SK-N-SH treated with all-trans-retinoic acid at 6 μM for 48 hours (cell line): ENCODE measurements at regions not wholly inside any gene's neighbourhood (a gene's known extent, or its start where the extent isn't known, plus 50 kb on each side); places are given as distances from the start of the nearest gene placed in this dataset.

Experiments used
- ATAC-seq: fragments of 200-7000 bp; cut with Tn5 transposase; 3 replicates; pipeline ENCODE4 v1.9.1; 2020; ENCODE audit warnings: mild to moderate bottlenecking, moderate library complexity
- ARNTL ChIP-seq: fragments of 450-650 bp; formaldehyde crosslinking; IDR thresholded peaks from 2 replicates; pipeline ENCODE4 v1.5.0; 2020; ENCODE audit warnings: low read depth, mild to moderate bottlenecking, moderate library complexity, borderline replicate concordance
- BACH2 ChIP-seq: fragments of 250-450 bp; sonication (Bioruptor Pico); IDR thresholded peaks from 2 replicates; pipeline ENCODE4 v1.9.0; 2021; ENCODE audit warnings: mild to moderate bottlenecking, borderline replicate concordance
- CREB5 ChIP-seq: fragments of 250-450 bp; sonication (Bioruptor Pico); IDR thresholded peaks from 2 replicates; pipeline ENCODE4 v1.5.1; 2020; ENCODE audit warnings: low read depth, mild to moderate bottlenecking, moderate library complexity
- CSDC2 ChIP-seq: fragments of 250-450 bp; sonication (Bioruptor Pico); IDR thresholded peaks from 2 replicates; pipeline ENCODE4 v1.5.0; 2020; ENCODE audit warnings: mild to moderate bottlenecking, moderate library complexity
- ESRRG ChIP-seq: fragments of 250-450 bp; sonication (Bioruptor Pico); IDR thresholded peaks from 2 replicates; pipeline ENCODE4 v1.6.1; 2021; ENCODE audit warnings: mild to moderate bottlenecking
- ISL1 ChIP-seq: fragments of 250-450 bp; sonication (Bioruptor Pico); IDR thresholded peaks from 2 replicates; pipeline ENCODE4 v2.1.2; 2022; ENCODE audit warnings: mild to moderate bottlenecking, moderate library complexity
- PATZ1 ChIP-seq: fragments of 250-450 bp; sonication (Bioruptor Pico); IDR thresholded peaks from 2 replicates; pipeline ENCODE4 v1.8.0; 2020; ENCODE audit warnings: mild to moderate bottlenecking, moderate library complexity, borderline replicate concordance
- POU6F1 ChIP-seq: fragments of 250-450 bp; sonication (Bioruptor Pico); IDR thresholded peaks from 2 replicates; pipeline ENCODE4 v1.8.0; 2021; ENCODE audit warnings: low read depth, mild to moderate bottlenecking, moderate library complexity, borderline replicate concordance
- PPARA ChIP-seq: fragments of 250-450 bp; sonication (Bioruptor Pico); IDR thresholded peaks from 2 replicates; pipeline ENCODE4 v1.5.0; 2020; ENCODE audit warnings: mild to moderate bottlenecking, borderline replicate concordance
- RARB ChIP-seq: fragments of 250-450 bp; sonication (Bioruptor Pico); IDR thresholded peaks from 2 replicates; pipeline ENCODE4 v1.8.0; 2021; ENCODE audit warnings: mild to moderate bottlenecking, moderate library complexity
- SNAI2 ChIP-seq: fragments of 250-450 bp; sonication (Bioruptor Pico); IDR thresholded peaks from 2 replicates; pipeline ENCODE4 v1.5.0; 2020; ENCODE audit warnings: mild to moderate bottlenecking, moderate library complexity
- TCF4 ChIP-seq: fragments of 250-450 bp; sonication (Bioruptor Pico); IDR thresholded peaks from 2 replicates; pipeline ENCODE4 v1.8.0; 2021; ENCODE audit warnings: mild to moderate bottlenecking, moderate library complexity, borderline replicate concordance
- TOX ChIP-seq: fragments of 250-450 bp; sonication (Bioruptor Pico); IDR thresholded peaks from 2 replicates; pipeline ENCODE4 v1.8.0; 2021; ENCODE audit warnings: mild to moderate bottlenecking, moderate library complexity, borderline replicate concordance
- TSHZ2 ChIP-seq: fragments of 250-450 bp; sonication (Bioruptor Pico); IDR thresholded peaks from 2 replicates; pipeline ENCODE4 v1.5.0; 2020; ENCODE audit warnings: mild to moderate bottlenecking, moderate library complexity
- ZC3H10 ChIP-seq: fragments of 250-450 bp; sonication (Bioruptor Pico); IDR thresholded peaks from 2 replicates; pipeline ENCODE4 v1.5.1; 2021; ENCODE audit warnings: mild to moderate bottlenecking, moderate library complexity
- ZFP30 ChIP-seq: fragments of 450-650 bp; formaldehyde crosslinking; IDR thresholded peaks from 2 replicates; pipeline ENCODE4 v1.5.0; 2022; ENCODE audit warnings: mild to moderate bottlenecking, moderate library complexity
- ZNF565 ChIP-seq: fragments of 450-650 bp; formaldehyde crosslinking; conservative IDR thresholded peaks from 2 replicates; pipeline ENCODE4 v1.5.0; 2020; ENCODE audit warnings: low read depth, mild to moderate bottlenecking, moderate library complexity
- ZNF70 ChIP-seq: fragments of 450-650 bp; formaldehyde crosslinking; IDR thresholded peaks from 2 replicates; pipeline ENCODE4 v1.5.0; 2020; ENCODE audit warnings: mild to moderate bottlenecking, moderate library complexity
- ZNF8 ChIP-seq: fragments of 450-650 bp; formaldehyde crosslinking; IDR thresholded peaks from 2 replicates; pipeline ENCODE4 v1.5.0; 2020; ENCODE audit warnings: mild to moderate bottlenecking, moderate library complexity

- no peak for ATAC-seq
- no peak for TF ChIP-seq PPARA (CRISPR knock-in tag)
- no peak for TF ChIP-seq TSHZ2 (CRISPR knock-in tag)
- no peak for TF ChIP-seq ZFP30 (CRISPR knock-in tag)
- no peak for TF ChIP-seq CREB5 (CRISPR knock-in tag)
- TF ChIP-seq TCF4 (CRISPR knock-in tag): no peak
- no peak for TF ChIP-seq ZNF70 (CRISPR knock-in tag)
- TF ChIP-seq ISL1: no peak
- TF ChIP-seq CSDC2 (CRISPR knock-in tag): no peak
- TF ChIP-seq BACH2 (CRISPR knock-in tag): no peak
- no peak for TF ChIP-seq ESRRG (CRISPR knock-in tag)
- TF ChIP-seq ZNF8: no peak
- no peak for TF ChIP-seq ARNTL (CRISPR knock-in tag)
- TF ChIP-seq PATZ1 (CRISPR knock-in tag): no peak
- TF ChIP-seq ZNF565 (CRISPR knock-in tag): no peak
- TF ChIP-seq TOX (CRISPR knock-in tag): no peak
- no peak for TF ChIP-seq RARB (CRISPR knock-in tag)
- TF ChIP-seq SNAI2 (CRISPR knock-in tag): no peak
- no peak for TF ChIP-seq POU6F1
Measured at GRCh38 chr3:161800985-161801559, 304.5 kb downstream of the OTOL1 start.

- ATAC-seq: no peak
- TF ChIP-seq PATZ1 (CRISPR knock-in tag): no peak
- no peak for TF ChIP-seq BACH2 (CRISPR knock-in tag)
- TF ChIP-seq ZNF565 (CRISPR knock-in tag): no peak
- TF ChIP-seq ZNF8: no peak
Measured at GRCh38 chr3:161818106-161818505, 321.5 kb downstream of the OTOL1 start.

- ATAC-seq: no peak
- TF ChIP-seq TCF4 (CRISPR knock-in tag): no peak
- TF ChIP-seq ISL1: no peak
- no peak for TF ChIP-seq ZNF70 (CRISPR knock-in tag)
- no peak for TF ChIP-seq ZC3H10
- no peak for TF ChIP-seq TOX (CRISPR knock-in tag)
- no peak for TF ChIP-seq ESRRG (CRISPR knock-in tag)
- TF ChIP-seq, all 23 proteins: peak for 0
Measured at GRCh38 chr3:161821591-161821990, 325.0 kb downstream of the OTOL1 start.
